HEK293 (cell line): ENCODE measurements at regions not wholly inside any gene's neighbourhood (a gene's known extent, or its start where the extent isn't known, plus 50 kb on each side); places are given as distances from the start of the nearest gene placed in this dataset.

ENCODE experiments used
- SALL2 ChIP-seq: fragments of 450-650 bp; formaldehyde crosslinking; IDR thresholded peaks from 2 replicates; pipeline ENCODE4 v1.5.0; 2017; ENCODE audit warnings: missing biosample characterization, mild to moderate bottlenecking, missing genetic modification characterization, borderline replicate concordance
- TCF7L2 ChIP-seq: IDR thresholded peaks from 2 replicates; pipeline ENCODE4 v1.6.1; 2011; ENCODE audit warnings: low read depth, mild to moderate bottlenecking, inconsistent platforms, low read length, moderate library complexity, borderline replicate concordance
- YY1 ChIP-seq: fragments of 450-650 bp; formaldehyde crosslinking; IDR thresholded peaks from 2 replicates; pipeline ENCODE4 v1.5.1; 2018; ENCODE audit warnings: missing biosample characterization, missing genetic modification characterization
- ZBTB1 ChIP-seq: fragments of 450-650 bp; formaldehyde crosslinking; IDR thresholded peaks from 2 replicates; pipeline ENCODE4 v1.5.1; 2016; ENCODE audit warnings: missing biosample characterization, missing genetic modification characterization
- ZNF121 ChIP-seq: fragments of 450-650 bp; formaldehyde crosslinking; IDR thresholded peaks from 2 replicates; pipeline ENCODE4 v1.5.1; 2016; ENCODE audit warnings: missing biosample characterization, missing genetic modification characterization
- ZNF140 ChIP-seq: fragments of 450-650 bp; formaldehyde crosslinking; IDR thresholded peaks from 2 replicates; pipeline ENCODE4 v1.5.1; 2016; ENCODE audit warnings: missing biosample characterization, missing genetic modification characterization
- ZNF157 ChIP-seq: fragments of 450-650 bp; formaldehyde crosslinking; IDR thresholded peaks from 2 replicates; pipeline ENCODE4 v1.5.1; 2016; ENCODE audit warnings: missing biosample characterization, missing genetic modification characterization
- ZNF174 ChIP-seq: fragments of 450-650 bp; formaldehyde crosslinking; IDR thresholded peaks from 2 replicates; pipeline ENCODE4 v1.5.0; 2017; ENCODE audit warnings: missing biosample characterization, mild to moderate bottlenecking, missing genetic modification characterization
- ZNF350 ChIP-seq: fragments of 450-650 bp; formaldehyde crosslinking; IDR thresholded peaks from 2 replicates; pipeline ENCODE4 v1.5.0; 2017; ENCODE audit warnings: missing biosample characterization, mild to moderate bottlenecking, missing genetic modification characterization
- ZNF416 ChIP-seq: fragments of 450-650 bp; formaldehyde crosslinking; IDR thresholded peaks from 2 replicates; pipeline ENCODE4 v1.5.1; 2016; ENCODE audit warnings: missing biosample characterization, missing genetic modification characterization
- TF ChIP-seq, protein P1 (sequence below): fragments of 450-650 bp; formaldehyde crosslinking; IDR thresholded peaks from 2 replicates; pipeline ENCODE4 v1.5.1; 2016; ENCODE audit warnings: missing biosample characterization, missing genetic modification characterization

- TF ChIP-seq ZNF174 (no peak), ZNF416 (tag by site-specific recombination) (no peak), SALL2 (tag by site-specific recombination) (no peak), ZNF350 (tag by site-specific recombination) (no peak), TCF7L2 (no peak), ZNF140 (tag by site-specific recombination) (no peak), YY1 (no peak), ZNF121 (tag by site-specific recombination) (no peak), ZBTB1 (tag by site-specific recombination) (no peak), ZNF157 (tag by site-specific recombination) (no peak)
- TF ChIP-seq, protein P1, sequence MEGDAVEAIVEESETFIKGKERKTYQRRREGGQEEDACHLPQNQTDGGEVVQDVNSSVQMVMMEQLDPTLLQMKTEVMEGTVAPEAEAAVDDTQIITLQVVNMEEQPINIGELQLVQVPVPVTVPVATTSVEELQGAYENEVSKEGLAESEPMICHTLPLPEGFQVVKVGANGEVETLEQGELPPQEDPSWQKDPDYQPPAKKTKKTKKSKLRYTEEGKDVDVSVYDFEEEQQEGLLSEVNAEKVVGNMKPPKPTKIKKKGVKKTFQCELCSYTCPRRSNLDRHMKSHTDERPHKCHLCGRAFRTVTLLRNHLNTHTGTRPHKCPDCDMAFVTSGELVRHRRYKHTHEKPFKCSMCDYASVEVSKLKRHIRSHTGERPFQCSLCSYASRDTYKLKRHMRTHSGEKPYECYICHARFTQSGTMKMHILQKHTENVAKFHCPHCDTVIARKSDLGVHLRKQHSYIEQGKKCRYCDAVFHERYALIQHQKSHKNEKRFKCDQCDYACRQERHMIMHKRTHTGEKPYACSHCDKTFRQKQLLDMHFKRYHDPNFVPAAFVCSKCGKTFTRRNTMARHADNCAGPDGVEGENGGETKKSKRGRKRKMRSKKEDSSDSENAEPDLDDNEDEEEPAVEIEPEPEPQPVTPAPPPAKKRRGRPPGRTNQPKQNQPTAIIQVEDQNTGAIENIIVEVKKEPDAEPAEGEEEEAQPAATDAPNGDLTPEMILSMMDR (tag by site-specific recombination) = no peak
These were observed 61.8 kb downstream of the RTP5 start for GRCh38 chr2:241931084-241931975.
